ENCODE measurements at regions not wholly inside any gene's neighbourhood (a gene's known extent, or its start where the extent isn't known, plus 50 kb on each side); places are given as distances from the start of the nearest gene placed in this dataset.

- H3K27ac ChIP-seq (ENCODE audit: extremely low read depth, low read depth, low read length), result no peak overlapping the region
- H3K36me3 ChIP-seq (ENCODE audit: control insufficient read depth in 2 of 2, insufficient read depth in 1 of 2, low read length in 2 of 2), result no peaks in the 10 kb centered on the region
- TF ChIP-seq ZSCAN23 (tag by site-specific recombination; IDR thresholded peaks at IDR 0.05) (no peak), ZNF792 (tag by site-specific recombination; IDR thresholded peaks at IDR 0.05) (no peak), ZNF350 (tag by site-specific recombination; IDR thresholded peaks at IDR 0.05) (no peak)
- POLR2A ChIA-PET, result no interaction called here
- H3K4me3 ChIP-seq (ENCODE audit: low read depth, low read length), result no peak overlapping the region
- H3K9me3 ChIP-seq (ENCODE audit: control insufficient read depth, insufficient read depth, low read depth, low read length), result no peaks in the 10 kb centered on the region
- H3K4me1 ChIP-seq (ENCODE audit: control insufficient read depth, insufficient read depth, low read length), result no peaks in the 10 kb centered on the region
- CTCF ChIA-PET, result no interaction called here
Observed at GRCh38 chr14:29161593-29161992, 395.0 kb downstream of the FOXG1 start.

GRCh38 chr14:29163109-29163508, 396.5 kb downstream of the FOXG1 start:
- no peaks in the 10 kb centered on the region for H3K9me3 ChIP-seq (ENCODE audit: control insufficient read depth, insufficient read depth, low read depth, low read length)
- no peaks in the 10 kb centered on the region for H3K36me3 ChIP-seq (ENCODE audit: control insufficient read depth in 2 of 2, insufficient read depth in 1 of 2, low read length in 2 of 2)
- TF ChIP-seq, protein P1, sequence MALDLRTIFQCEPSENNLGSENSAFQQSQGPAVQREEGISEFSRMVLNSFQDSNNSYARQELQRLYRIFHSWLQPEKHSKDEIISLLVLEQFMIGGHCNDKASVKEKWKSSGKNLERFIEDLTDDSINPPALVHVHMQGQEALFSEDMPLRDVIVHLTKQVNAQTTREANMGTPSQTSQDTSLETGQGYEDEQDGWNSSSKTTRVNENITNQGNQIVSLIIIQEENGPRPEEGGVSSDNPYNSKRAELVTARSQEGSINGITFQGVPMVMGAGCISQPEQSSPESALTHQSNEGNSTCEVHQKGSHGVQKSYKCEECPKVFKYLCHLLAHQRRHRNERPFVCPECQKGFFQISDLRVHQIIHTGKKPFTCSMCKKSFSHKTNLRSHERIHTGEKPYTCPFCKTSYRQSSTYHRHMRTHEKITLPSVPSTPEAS (tag by site-specific recombination; IDR thresholded peaks at IDR 0.05), result no peak
- TF ChIP-seq, protein P2, sequence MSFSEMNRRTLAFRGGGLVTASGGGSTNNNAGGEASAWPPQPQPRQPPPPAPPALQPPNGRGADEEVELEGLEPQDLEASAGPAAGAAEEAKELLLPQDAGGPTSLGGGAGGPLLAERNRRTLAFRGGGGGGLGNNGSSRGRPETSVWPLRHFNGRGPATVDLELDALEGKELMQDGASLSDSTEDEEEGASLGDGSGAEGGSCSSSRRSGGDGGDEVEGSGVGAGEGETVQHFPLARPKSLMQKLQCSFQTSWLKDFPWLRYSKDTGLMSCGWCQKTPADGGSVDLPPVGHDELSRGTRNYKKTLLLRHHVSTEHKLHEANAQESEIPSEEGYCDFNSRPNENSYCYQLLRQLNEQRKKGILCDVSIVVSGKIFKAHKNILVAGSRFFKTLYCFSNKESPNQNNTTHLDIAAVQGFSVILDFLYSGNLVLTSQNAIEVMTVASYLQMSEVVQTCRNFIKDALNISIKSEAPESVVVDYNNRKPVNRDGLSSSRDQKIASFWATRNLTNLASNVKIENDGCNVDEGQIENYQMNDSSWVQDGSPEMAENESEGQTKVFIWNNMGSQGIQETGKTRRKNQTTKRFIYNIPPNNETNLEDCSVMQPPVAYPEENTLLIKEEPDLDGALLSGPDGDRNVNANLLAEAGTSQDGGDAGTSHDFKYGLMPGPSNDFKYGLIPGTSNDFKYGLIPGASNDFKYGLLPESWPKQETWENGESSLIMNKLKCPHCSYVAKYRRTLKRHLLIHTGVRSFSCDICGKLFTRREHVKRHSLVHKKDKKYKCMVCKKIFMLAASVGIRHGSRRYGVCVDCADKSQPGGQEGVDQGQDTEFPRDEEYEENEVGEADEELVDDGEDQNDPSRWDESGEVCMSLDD (tag by site-specific recombination; IDR thresholded peaks at IDR 0.05), result no peak
- no peak for TF ChIP-seq ZNF2 (tag by site-specific recombination; IDR thresholded peaks at IDR 0.05)
- no peak for TF ChIP-seq ZNF202 (tag by site-specific recombination; IDR thresholded peaks at IDR 0.05; ENCODE audit: borderline replicate concordance)
- no peak for TF ChIP-seq ZNF366 (tag by site-specific recombination; conservative IDR thresholded peaks at IDR 0.05)
- no peak for TF ChIP-seq ZNF560 (tag by site-specific recombination; IDR thresholded peaks at IDR 0.05; ENCODE audit: borderline replicate concordance)
- no peak for TF ChIP-seq ZNF76 (tag by site-specific recombination; IDR thresholded peaks at IDR 0.05; ENCODE audit: borderline replicate concordance, low read depth)
- no peak for TF ChIP-seq ZNF140 (tag by site-specific recombination; IDR thresholded peaks at IDR 0.05)
- no peak for TF ChIP-seq ZNF426 (tag by site-specific recombination; IDR thresholded peaks at IDR 0.05)
- TF ChIP-seq HIC1 (tag by site-specific recombination; IDR thresholded peaks at IDR 0.05), result no peak
- TF ChIP-seq ZNF792 (tag by site-specific recombination; IDR thresholded peaks at IDR 0.05), result no peak
- no peak for TF ChIP-seq ZNF423 (tag by site-specific recombination; IDR thresholded peaks at IDR 0.05)
- no peak for TF ChIP-seq ZNF645 (tag by site-specific recombination; IDR thresholded peaks at IDR 0.05)
- TF ChIP-seq ZNF211 (tag by site-specific recombination; IDR thresholded peaks at IDR 0.05; ENCODE audit: low read depth), result no peak
- TF ChIP-seq ZBTB21 (tag by site-specific recombination; IDR thresholded peaks at IDR 0.05), result no peak
- TF ChIP-seq ZNF530 (tag by site-specific recombination; IDR thresholded peaks at IDR 0.05; ENCODE audit: low read depth), result no peak
- H3K27ac ChIP-seq (ENCODE audit: extremely low read depth, low read depth, low read length), result no peak overlapping the region
- CTCF ChIA-PET, result interaction anchor here (0.7 to 0.8 kb wide), 2 partner anchors 364 to 371 kb away, joined by 3 read pairs; no protein-coding TSS in a partner anchor
- H3K4me1 ChIP-seq (ENCODE audit: control insufficient read depth, insufficient read depth, low read length), result no peaks in the 10 kb centered on the region
- no peak overlapping the region for H3K4me3 ChIP-seq (ENCODE audit: low read depth, low read length)
- POLR2A ChIA-PET, result no interaction called here
